HG03045 (cell line): ENCODE measurements at regions not wholly inside any gene's neighbourhood (a gene's known extent, or its start where the extent isn't known, plus 50 kb on each side); places are given as distances from the start of the nearest gene placed in this dataset.

Experiments used
- ATAC-seq: cut with Tn5 transposase; IDR thresholded peaks from one replicate; pipeline ENCODE4 v1.9.1; 2021; ENCODE audit warnings: mild to moderate bottlenecking, moderate library complexity; ENCODE audit not compliant: unreplicated experiment

DNA sequence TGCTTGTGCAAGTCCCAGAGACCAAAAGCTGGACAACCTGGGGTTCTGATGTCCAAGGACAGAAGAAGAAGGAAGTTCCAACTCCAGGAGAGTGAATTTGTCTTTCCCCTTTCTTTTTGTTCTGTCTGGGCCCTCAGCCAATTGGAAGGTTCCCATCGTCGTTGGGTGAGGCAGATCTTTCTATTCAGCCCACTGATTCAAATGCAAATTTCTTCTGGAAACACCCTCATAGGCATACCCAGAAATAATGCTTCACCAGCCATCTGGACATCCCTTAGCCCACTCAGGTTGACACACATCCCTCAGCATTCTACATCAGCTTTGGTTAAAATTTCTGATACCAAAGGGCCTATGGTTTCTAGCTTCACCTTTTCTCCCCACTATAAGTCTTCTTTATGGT, 156.5 kb downstream of the SP3 start:
- no peak for ATAC-seq

DNA sequence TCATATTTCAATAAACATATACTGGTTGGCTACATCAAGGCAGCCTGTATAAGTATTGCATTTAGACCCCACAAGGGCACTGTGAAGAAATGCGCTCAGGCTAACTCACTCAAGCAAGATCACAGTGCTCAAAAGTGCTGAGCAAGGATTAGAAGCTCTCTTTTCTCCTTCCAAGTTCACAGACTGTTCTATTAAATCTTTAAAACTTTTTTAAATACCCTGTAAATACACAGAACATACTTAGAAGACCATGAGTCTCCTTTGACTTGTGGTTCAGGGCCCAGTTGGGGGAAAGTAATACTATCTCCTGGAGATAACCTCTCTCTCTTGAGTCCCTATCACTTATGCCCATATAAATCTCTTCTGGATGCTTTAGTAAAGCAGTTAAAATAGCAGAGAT, 152.9 kb downstream of the SP3 start:
- no peak for ATAC-seq

DNA sequence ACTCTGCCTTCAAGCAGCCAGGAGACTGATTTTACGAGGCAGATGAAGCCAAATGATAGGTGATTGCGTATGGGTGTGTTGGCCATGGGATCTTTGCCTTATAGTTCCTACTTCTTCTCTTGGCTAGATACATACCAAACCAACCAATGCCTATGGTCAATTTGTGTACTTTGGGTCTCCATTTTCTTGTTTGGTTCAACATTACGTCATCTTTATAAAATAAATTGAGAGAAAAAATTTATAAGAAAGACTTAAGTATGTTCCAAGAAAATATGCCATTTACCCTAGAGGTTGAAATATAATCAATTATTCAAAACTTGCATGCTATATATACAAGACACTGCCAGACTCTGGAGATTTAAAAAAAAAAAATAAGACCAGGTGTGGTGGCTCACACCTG, 150.9 kb downstream of the SP3 start:
- no peak for ATAC-seq

DNA sequence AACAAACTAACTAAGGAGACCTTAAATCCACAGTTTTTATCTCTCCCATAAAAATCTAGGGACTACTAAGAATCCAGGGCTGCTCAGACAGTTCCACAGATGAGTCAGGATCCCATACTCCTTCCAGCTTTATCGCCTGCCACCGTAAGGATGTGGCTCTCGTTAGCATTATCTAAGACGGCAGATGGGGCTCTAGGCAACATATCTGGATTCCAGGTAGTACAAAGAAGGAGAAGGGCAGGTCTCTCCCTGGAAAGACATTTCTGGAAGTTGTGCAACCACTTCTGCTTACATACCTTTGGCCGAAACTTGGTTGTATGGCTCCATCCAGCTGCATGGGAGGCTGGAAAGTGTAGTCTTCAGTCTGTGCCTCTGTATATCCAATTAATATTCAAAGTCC, 149.4 kb downstream of the SP3 start:
- ATAC-seq, result no peak

DNA sequence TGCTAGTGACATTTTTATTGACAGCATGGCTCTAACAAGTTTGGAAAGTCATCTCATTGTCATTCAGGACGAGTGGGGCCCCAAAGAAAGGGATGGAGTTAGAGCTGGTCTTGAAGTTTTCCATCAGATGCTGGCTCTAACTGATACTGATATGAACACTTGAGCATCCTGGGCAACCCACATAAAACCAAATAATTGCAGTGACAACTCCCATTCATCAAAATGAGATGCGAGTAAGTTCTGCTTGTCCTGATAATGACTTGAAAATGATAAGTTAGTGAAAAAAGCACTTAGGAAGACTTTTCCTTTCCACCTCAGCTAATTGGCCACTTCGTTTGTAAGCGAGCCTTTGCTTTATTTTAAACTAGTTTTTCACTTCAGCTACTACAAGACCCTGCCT, 147.6 kb downstream of the SP3 start:
- no peak for ATAC-seq

DNA sequence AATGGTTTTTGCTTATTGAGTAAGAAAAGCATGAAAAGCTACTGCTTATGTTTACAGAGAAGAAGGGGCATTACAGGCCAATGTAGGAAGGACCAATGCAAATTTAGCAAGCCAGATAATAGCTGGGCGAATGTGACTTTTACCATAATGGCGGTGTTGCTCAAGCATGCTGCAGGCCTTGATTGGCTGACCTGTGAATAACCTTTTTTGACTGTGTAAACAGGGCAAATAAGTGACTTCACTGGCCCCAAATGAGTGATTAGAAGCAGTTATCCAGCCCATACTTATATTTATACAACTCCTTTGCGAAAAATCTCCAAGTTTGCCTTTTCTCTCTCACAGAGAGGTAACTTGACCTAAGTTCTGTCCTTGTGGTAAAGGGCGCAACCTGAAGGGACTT, 146.9 kb downstream of the SP3 start:
- ATAC-seq, result no peak

DNA sequence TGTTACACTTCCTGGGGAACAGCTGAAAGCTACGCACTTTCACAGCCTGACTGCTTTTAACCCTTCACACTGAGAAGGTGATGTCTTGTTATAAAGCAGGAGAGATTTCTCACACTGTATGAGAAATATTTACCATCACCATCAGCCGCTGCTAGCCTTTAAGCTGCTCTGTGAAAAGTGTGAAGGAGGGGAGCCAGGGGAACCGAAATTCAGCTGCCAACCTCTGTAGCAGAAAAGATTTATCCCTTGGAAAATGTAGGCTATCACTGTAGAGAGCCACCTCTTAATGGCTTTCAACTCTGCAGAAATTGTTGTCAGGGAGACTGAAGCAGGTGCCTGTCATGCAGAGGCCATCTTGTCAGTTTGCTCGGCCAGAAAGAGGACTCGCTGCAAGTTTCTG, 145.3 kb downstream of the SP3 start:
- ATAC-seq, result no peak

DNA sequence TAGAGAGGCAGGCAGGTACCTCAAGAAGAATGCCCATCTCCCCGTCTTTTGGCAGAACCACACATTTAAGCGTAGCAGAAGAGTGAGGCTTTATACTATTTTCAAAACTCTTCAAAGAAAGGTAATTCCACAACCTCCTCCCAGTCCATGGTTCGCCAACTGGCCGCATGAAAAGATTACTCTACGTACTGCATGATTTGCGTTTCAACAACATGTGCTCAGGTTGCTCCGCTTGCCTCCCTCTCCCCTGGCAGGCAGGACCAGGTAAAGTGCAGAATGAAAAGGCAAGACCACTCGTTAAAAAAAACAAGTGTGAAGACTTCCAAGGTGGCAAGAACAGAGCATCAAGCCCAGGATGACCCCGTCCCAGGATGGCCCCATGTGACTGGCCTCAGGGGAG, 143.7 kb downstream of the SP3 start:
- no peak for ATAC-seq

DNA sequence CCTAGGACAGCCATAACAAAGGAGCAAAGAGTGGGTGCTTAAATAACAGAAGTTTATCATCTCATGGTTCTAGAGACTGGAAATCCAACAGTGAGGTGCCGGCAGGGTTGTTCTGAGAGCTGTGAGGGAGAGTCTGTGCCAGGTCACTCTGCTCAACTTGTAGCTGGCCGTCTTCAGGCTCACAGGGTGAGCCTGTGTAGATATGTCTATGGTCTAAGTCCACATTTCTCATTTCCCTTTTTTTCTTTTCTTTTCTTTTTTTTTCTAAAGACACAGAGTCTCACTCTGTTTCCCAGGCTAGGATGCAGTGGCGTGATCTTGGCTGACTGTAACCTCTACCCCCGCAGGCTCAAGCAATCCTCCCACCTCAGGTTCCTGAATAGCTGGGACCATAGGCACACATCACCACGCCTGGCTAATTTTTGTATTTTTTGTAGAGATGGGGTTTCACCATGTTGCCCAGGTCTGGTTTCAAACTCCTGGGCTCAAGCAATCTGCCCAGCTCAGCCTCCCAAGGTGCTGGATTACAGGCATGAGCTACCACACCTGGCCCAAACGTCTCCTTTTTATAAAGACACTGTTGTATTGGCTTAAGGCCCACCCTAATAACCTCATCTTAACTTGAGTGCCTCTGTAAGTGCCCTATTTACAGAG, 142.2 kb downstream of the SP3 start:
- ATAC-seq, result no peak

DNA sequence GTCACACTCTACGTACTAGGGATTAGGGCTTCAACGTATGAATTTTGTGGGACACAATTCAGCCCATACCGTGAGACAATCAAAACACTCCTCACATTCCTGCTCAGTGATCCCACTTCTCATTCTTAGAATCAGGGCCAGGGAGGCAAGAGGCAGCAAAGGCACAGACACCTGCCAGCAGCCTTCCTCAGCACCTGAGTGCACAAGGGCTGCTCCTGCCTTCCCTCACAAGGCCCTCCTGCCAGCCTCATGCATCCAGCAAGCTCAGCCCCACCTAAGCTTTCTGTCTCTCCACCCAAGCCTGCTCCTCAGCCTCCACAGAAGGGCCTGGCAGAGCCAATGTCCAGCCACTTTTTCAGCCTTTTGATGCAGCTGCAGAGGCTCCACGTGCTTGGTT, 141.6 kb downstream of the SP3 start:
- no peak for ATAC-seq

DNA sequence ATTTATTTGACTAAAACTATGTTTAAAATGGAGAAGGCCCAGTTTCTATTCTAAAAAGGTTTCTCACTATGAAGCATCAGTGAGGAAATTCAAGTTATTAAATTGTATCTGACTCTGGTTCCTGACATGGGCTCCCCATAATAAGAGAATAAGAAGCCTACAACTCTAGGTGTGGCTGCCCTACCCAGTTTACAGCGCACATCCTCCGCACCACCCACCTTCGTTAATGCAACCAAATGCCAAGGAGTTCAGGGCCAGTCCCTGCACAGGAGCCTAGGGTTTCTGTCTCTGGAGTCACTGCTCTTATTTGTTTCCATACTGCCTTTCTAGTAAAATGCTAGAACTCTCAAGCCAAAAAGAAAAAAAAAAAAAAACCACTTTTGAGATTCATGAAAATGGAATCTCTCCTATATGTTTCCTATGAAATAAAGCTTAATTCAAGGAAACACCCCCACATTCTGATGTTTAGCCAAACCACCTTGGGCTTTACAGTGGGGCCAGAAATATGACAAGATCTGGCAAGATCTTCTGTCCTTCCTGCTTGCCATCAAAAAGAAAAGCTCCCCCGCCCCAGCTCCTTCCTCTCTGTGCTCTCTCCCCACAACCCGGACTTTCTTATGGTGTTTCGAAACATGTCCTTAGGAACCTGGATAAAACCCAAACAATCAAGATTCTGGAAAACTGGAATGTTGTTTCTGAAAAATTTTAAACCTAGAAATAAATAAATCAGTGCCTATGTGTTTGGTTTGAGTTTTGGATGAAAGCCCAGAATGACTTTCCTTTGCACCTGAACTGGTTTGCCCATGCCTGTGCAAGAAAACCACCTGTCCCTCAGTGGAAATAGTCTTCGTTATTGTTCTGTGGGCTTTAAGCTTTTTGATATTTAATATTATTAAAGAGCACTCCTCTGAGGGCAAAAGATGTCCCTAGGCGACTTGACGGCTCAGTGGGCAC, 136.7 kb downstream of the SP3 start:
- ATAC-seq, result no peak

DNA sequence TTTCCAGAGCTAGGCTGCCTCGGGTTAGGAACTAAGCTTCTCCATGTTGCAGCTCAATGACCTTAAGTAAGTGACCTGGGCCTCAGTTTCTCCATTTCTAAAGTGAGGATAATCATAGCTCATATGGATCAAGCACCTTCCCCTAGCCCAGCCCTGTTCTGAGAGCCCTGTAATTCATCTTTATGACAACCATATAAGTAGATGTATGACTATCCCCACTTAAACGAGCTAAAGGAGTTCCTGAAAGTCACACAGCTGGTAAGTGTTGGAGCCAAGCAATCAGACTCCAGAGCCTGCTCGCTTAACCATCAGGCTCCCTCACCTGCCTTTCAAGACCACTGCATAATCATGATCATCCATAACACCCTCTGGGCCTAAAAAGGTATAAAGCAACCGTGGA, 135.4 kb downstream of the SP3 start:
- ATAC-seq, result no peak

DNA sequence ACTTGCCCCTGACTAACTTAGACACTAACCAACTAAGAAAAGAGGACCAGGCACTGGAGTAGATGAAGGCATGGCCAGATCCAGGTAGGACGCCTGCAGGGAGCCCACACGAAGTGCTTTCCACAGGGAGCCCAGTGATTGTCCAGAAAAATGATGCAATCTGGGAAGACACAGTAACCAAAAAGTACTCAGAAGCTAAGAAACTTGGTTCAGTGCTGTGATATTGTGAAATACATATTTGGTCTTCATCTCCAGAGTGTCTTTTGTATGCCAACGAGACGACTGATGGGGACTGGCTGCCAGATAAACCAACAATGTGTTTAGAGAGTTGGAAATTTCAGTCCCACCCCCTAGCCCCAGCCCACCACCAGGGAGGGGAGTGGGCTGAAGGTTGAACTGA, 135.0 kb downstream of the SP3 start:
- no peak for ATAC-seq

DNA sequence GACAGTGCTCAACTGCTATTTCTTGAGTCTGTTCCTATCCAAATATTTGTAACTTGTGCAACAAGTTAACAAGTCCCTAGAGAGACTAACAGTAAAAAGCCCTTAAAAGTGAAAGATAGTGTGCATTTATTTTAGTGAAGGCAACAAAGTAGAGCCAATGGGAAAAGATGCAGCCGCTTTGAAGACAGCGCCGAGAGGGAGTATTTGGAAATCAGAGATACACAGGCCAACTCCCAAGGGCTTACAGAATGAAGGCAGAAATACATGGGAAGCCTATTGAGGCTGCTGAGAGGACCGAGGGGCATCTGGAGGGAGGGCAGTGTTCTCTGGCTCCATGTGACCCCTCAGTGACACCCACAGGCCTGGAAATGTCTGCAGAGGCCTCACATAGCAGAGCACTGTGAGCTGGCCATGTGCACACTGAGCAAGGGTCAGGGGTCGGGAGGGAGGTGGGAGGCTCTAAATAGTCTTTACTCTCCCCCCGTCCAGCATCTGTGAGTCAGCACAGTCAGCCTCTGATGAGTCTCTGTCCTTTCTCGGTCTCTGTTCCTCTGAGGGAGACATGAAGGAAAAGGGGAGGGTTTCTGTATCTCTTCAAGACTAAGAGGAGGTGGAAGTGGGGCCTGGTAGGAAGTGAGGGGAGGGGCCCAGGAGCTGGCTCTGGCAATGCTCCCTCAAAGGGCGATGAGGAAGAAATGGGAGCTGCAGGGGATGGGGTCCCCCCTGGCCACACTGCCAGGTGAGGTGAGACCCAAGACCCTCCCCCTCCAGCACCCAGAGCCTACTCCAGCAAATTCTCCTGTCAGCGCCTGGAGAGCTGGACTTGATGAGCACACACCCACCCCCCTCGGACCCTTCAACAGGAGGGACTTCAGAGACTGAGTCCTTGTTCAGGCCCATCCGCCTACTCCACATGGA, 133.6 kb downstream of the SP3 start:
- no peak for ATAC-seq

DNA sequence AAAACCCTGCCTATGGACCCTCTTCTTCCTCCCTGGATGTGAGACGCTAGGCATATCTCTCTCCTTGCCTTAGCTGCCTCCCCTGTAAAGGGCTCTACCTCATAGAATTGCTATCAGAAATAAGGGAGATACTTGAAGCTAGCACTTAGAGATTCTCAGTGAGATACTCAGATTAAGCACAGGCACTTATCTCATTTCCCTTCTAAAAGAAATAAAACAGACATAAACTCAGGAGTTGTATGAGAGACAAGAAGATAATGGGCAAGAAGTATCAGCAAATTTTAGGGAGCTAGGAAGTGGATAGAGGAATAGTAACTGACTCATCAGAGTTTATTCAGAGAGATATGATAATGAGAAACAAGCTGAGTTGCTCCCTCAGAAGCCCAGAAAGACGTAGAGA, 131.0 kb downstream of the SP3 start:
- ATAC-seq, result no peak

DNA sequence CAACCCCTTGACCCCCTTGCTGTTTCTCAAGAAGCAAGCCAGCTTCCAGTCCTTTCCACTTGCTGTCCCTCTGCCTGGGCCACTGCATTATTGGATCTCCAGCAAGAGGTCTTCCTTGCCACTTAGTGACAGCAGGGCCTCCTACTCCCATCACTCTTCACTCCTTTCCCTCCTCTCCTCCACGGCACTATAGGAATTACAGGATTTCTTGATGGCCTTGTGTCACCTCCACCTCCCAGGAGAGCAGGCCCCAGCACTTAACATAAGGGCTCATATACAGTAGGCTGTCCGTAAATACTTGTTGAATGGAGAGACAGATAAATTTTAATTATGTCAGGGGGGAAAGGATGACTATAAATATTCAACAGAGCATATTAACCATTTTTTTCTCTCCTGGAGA, 129.4 kb downstream of the SP3 start:
- no peak for ATAC-seq

DNA sequence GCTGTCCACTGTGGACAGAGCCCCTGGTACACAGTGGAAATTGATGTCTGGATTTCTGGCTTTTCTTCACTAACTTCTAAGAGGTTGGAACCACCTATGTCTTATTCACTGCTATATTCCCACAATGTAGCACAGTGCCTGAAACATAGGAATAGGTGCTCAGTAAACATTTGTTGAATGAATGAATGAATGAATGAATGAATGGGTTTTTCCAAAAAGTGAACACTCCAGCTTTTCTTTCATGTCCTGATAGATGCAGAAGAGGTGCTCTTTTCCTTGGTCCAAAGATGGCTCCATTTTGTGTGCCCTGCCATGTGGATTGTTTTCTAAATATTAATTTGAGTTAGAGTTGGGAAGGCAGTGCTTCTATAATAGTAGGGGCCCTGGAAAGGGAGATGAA, 124.1 kb downstream of the SP3 start:
- ATAC-seq, result no peak

DNA sequence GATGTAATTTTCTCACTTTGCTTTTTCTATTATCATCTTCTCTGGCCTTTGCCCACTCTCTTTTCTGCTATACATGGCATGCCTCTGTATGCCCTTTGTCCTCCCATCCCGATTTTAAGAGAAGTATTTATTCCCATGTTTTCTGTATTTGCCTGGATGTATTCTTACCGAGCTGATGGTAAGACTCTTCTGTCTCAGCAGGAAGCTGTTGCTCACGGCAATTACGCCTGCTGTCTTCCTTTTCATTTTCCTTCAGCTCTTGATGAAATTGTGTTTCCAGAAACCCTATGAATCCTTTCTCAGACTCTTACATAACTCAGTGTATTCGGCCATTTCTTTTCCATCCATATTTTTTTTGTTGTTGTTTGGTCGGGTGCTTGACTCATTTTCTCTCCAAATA, 121.6 kb downstream of the SP3 start:
- no peak for ATAC-seq

DNA sequence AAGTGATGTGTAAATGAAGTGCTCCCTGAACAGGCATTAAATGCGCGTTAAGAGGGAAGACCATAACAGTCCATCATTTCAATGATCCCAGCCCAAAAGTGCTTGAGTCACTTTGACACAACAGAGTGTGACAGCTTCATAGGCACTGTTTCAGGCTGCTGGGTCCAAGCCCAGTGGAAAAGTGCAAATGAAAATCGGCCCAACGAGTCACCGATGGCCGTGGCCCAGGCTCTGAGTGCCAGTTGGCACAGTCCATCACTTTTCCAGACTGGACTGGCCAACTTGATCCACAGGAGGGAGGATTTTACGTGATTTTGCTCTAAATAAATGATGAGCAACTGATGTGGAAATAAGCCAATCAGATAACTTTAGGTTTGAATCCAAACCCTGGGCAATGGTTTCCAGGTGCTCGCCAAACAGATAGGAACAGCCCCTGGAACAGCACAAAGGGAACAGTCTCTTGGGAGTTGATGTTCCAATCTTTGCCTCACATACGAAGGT, 114.0 kb downstream of the SP3 start:
- no peak for ATAC-seq

DNA sequence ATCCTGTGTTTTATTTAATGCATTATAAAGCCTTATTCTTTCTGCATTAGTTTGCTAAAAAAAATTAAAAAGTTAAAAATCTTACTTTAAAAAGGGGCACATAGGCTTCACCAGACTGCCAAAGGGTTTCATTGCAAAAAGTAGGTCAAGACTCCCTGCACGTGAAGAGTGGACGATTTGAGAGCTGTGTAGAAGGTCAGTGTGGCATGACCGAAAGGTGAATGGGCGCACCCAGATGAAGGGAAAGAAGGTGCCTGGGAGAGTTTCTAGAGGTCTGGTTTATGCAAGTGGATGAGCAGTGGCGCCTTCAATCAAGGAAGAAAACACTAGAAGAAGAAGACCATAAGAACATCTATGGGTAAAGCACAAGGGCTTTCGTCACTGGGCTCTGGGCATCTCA, 111.0 kb downstream of the SP3 start:
- ATAC-seq, result no peak

DNA sequence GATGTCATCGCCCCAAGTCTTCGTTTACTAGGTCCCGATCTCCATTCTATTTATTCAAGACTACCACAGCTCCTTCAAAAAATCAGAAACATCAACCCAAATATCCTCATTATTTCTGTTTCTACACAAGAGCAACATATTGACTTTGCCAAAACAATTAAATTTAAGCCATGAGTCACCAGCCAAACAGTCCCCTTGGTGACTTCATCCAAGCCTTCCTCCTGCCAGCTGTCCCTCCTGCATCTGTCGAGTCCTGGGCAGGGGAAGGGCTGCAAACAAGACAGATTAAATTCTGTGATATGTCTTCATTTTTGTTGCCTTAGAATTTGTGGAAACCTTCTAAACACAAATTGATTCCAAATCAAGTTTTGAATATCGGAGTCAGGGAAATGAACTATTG, 110.3 kb downstream of the SP3 start:
- no peak for ATAC-seq
